ENCODE measurements at regions not wholly inside any gene's neighbourhood (a gene's known extent, or its start where the extent isn't known, plus 50 kb on each side); places are given as distances from the start of the nearest gene placed in this dataset.

- TF ChIP-seq Cebpa-rat (IDR thresholded peaks at IDR 0.05): no peak
Measured at GRCh38 chr6:92047152-92047850, 1372.1 kb downstream of the EPHA7 start.

GRCh38 chr6:92044312-92044711, 1375.0 kb downstream of the EPHA7 start:
- no peak for TF ChIP-seq Cebpa-rat (IDR thresholded peaks at IDR 0.05)
- no peaks in the 10 kb centered on the region for H3K27me3 ChIP-seq
- H3K4me1 ChIP-seq: peaks cover 2% of the 10 kb centered on the region
- no peak overlapping the region for H3K4me2 ChIP-seq
- no peak overlapping the region for H3K27ac ChIP-seq
- H3K4me3 ChIP-seq: no peak overlapping the region
- no peaks in the 10 kb centered on the region for H4K20me1 ChIP-seq
- H3K36me3 ChIP-seq: no peaks in the 10 kb centered on the region
- no peaks in the 10 kb centered on the region for H3K9me3 ChIP-seq
- no peak overlapping the region for H3K9ac ChIP-seq

More at GRCh38 chr6:92047152-92047850, 1372.1 kb downstream of the EPHA7 start:
- Histone ChIP-seq H3K36me3 (no peaks in the 10 kb centered on the region), H4K20me1 (no peaks in the 10 kb centered on the region), H3K27me3 (no peaks in the 10 kb centered on the region), H3K4me1 (no peaks in the 10 kb centered on the region), H3K4me3 (no peak overlapping the region), H3K27ac (no peak overlapping the region), H3K9ac (no peak overlapping the region), H3K4me2 (no peak overlapping the region), H3K9me3 (no peaks in the 10 kb centered on the region)

GRCh38 chr6:92043777-92044176, 1375.6 kb downstream of the EPHA7 start:
- Histone ChIP-seq H3K36me3 (no peaks in the 10 kb centered on the region), H3K9ac (no peak overlapping the region), H3K27me3 (no peaks in the 10 kb centered on the region), H3K4me1 (peaks cover 7% of the 10 kb centered on the region), H4K20me1 (no peaks in the 10 kb centered on the region), H3K27ac (no peak overlapping the region), H3K4me3 (no peak overlapping the region), H3K9me3 (no peaks in the 10 kb centered on the region), H3K4me2 (no peak overlapping the region)
- TF ChIP-seq Cebpa-rat (IDR thresholded peaks at IDR 0.05): no peak

- TF ChIP-seq Cebpa-rat (IDR thresholded peaks at IDR 0.05): no peak
- no peak overlapping the region for H3K27ac ChIP-seq
- H3K4me2 ChIP-seq: no peak overlapping the region
- no peak overlapping the region for H3K9ac ChIP-seq
- H4K20me1 ChIP-seq: no peaks in the 10 kb centered on the region
- no peaks in the 10 kb centered on the region for H3K9me3 ChIP-seq
- H3K36me3 ChIP-seq: no peaks in the 10 kb centered on the region
- no peaks in the 10 kb centered on the region for H3K4me1 ChIP-seq
- no peak overlapping the region for H3K4me3 ChIP-seq
- no peaks in the 10 kb centered on the region for H3K27me3 ChIP-seq
Measured at GRCh38 chr6:92026878-92027277, 1392.5 kb downstream of the EPHA7 start.

GRCh38 chr6:92024881-92025280, 1394.5 kb downstream of the EPHA7 start:
- Histone ChIP-seq H3K9me3 (no peaks in the 10 kb centered on the region), H3K9ac (no peak overlapping the region), H3K4me2 (no peak overlapping the region), H3K4me3 (no peak overlapping the region), H4K20me1 (no peaks in the 10 kb centered on the region), H3K27me3 (no peaks in the 10 kb centered on the region), H3K27ac (no peak overlapping the region), H3K4me1 (no peaks in the 10 kb centered on the region), H3K36me3 (no peaks in the 10 kb centered on the region)
- TF ChIP-seq Cebpa-rat (IDR thresholded peaks at IDR 0.05): no peak

GRCh38 chr6:92024110-92024509, 1395.2 kb downstream of the EPHA7 start:
- Histone ChIP-seq H3K4me2 (no peak overlapping the region), H3K27ac (no peak overlapping the region), H3K36me3 (no peaks in the 10 kb centered on the region), H3K4me3 (no peak overlapping the region), H3K9me3 (no peaks in the 10 kb centered on the region), H4K20me1 (no peaks in the 10 kb centered on the region), H3K4me1 (no peaks in the 10 kb centered on the region), H3K9ac (no peak overlapping the region), H3K27me3 (no peaks in the 10 kb centered on the region)
- no peak for TF ChIP-seq Cebpa-rat (IDR thresholded peaks at IDR 0.05)

GRCh38 chr6:92023410-92023966, 1395.9 kb downstream of the EPHA7 start:
- H3K9me3 ChIP-seq: no peaks in the 10 kb centered on the region
- no peaks in the 10 kb centered on the region for H3K36me3 ChIP-seq
- no peak overlapping the region for H3K9ac ChIP-seq
- no peak overlapping the region for H3K4me2 ChIP-seq
- no peak for TF ChIP-seq Cebpa-rat (IDR thresholded peaks at IDR 0.05)
- H4K20me1 ChIP-seq: no peaks in the 10 kb centered on the region
- H3K4me3 ChIP-seq: no peak overlapping the region
- H3K27ac ChIP-seq: no peak overlapping the region
- H3K4me1 ChIP-seq: no peaks in the 10 kb centered on the region
- no peaks in the 10 kb centered on the region for H3K27me3 ChIP-seq

GRCh38 chr6:92011681-92012245, 1407.6 kb downstream of the EPHA7 start:
- Histone ChIP-seq H3K27ac (no peak overlapping the region), H3K4me1 (no peaks in the 10 kb centered on the region), H3K9me3 (peaks cover 14% of the 10 kb centered on the region), H3K9ac (no peak overlapping the region), H3K36me3 (no peaks in the 10 kb centered on the region), H4K20me1 (no peaks in the 10 kb centered on the region), H3K4me2 (no peak overlapping the region), H3K27me3 (no peaks in the 10 kb centered on the region), H3K4me3 (no peak overlapping the region)
- no peak for TF ChIP-seq Cebpa-rat (IDR thresholded peaks at IDR 0.05)

GRCh38 chr6:92008757-92009502, 1410.4 kb downstream of the EPHA7 start:
- Histone ChIP-seq H3K9ac (no peak overlapping the region), H3K4me1 (no peaks in the 10 kb centered on the region), H3K9me3 (peaks cover 14% of the 10 kb centered on the region), H3K27me3 (no peaks in the 10 kb centered on the region), H3K27ac (no peak overlapping the region), H3K4me3 (no peak overlapping the region), H3K36me3 (no peaks in the 10 kb centered on the region), H3K4me2 (no peak overlapping the region), H4K20me1 (no peaks in the 10 kb centered on the region)
- no peak for TF ChIP-seq Cebpa-rat (IDR thresholded peaks at IDR 0.05)

- no peaks in the 10 kb centered on the region for H3K36me3 ChIP-seq
Measured at GRCh38 chr6:92000112-92000511, 1413.2 kb upstream of the MAP3K7 start.

More at GRCh38 chr6:92000112-92000511, 1413.2 kb upstream of the MAP3K7 start:
- TF ChIP-seq Cebpa-rat (IDR thresholded peaks at IDR 0.05): no peak
- H3K27me3 ChIP-seq: no peaks in the 10 kb centered on the region
- no peak overlapping the region for H3K27ac ChIP-seq
- H3K9ac ChIP-seq: no peak overlapping the region
- H3K4me2 ChIP-seq: no peak overlapping the region
- H4K20me1 ChIP-seq: no peaks in the 10 kb centered on the region
- no peaks in the 10 kb centered on the region for H3K9me3 ChIP-seq
- H3K4me1 ChIP-seq: no peaks in the 10 kb centered on the region; the same call in 1 of the 2 replicates
- H3K4me3 ChIP-seq: no peak overlapping the region

Measured in BLaER1 (cell line).